Karpas-422 (cell line): ENCODE measurements at regions not wholly inside any gene's neighbourhood (a gene's known extent, or its start where the extent isn't known, plus 50 kb on each side); places are given as distances from the start of the nearest gene placed in this dataset.

ENCODE experiments used
- DNase-seq: peaks from one replicate; pipeline ENCODE4 v3.0.0-alpha.2; 2015
- H2AFZ ChIP-seq: fragments of 200-600 bp; sonication (generic); 2 replicates; pipeline ENCODE4 v1.6.1; 2014; ENCODE audit warnings: antibody characterized with exemption, low read length, mixed read lengths
- H3K27ac ChIP-seq: fragments of 200-600 bp; sonication (generic); 2 replicates; pipeline ENCODE4 v1.5.1; 2014; ENCODE audit warnings: mild to moderate bottlenecking, low read length, moderate library complexity
- H3K27me3 ChIP-seq: fragments of 200-600 bp; sonication (generic); 2 replicates; pipeline ENCODE4 v1.6.1; 2014; ENCODE audit warnings: low read length, mixed read lengths
- H3K36me3 ChIP-seq: fragments of 200-600 bp; sonication (generic); 2 replicates; pipeline ENCODE4 v1.6.1; 2014; ENCODE audit warnings: low read length, mixed read lengths; ENCODE audit not compliant: insufficient read depth
- H3K4me1 ChIP-seq: fragments of 200-600 bp; sonication (generic); 2 replicates; pipeline ENCODE4 v1.6.1; 2014; ENCODE audit warnings: mild to moderate bottlenecking, low read length, mixed read lengths
- H3K4me2 ChIP-seq: fragments of 200-600 bp; sonication (generic); 2 replicates; pipeline ENCODE4 v1.6.1; 2014; ENCODE audit warnings: low read length, low read depth, mild to moderate bottlenecking; ENCODE audit not compliant: poor library complexity, severe bottlenecking
- H3K4me3 ChIP-seq: fragments of 200-600 bp; sonication (generic); 2 replicates; pipeline ENCODE4 v1.5.1; 2014; ENCODE audit warnings: mild to moderate bottlenecking, antibody characterized with exemption, low read length, mixed read lengths
- H3K79me2 ChIP-seq: fragments of 200-600 bp; sonication (generic); 2 replicates; pipeline ENCODE4 v1.6.1; 2014; ENCODE audit warnings: mild to moderate bottlenecking, low read length, mixed read lengths
- H3K9ac ChIP-seq: fragments of 200-600 bp; sonication (generic); 2 replicates; pipeline ENCODE4 v1.6.0; 2014; ENCODE audit warnings: low read length
- H3K9me2 ChIP-seq: fragments of 200-600 bp; sonication (generic), shearing (Covaris generic); replicated peaks from 2 replicates; pipeline ENCODE4 v1.6.0; 2014; ENCODE audit warnings: mild to moderate bottlenecking, low read length, moderate library complexity; ENCODE audit not compliant: insufficient read depth
- H3K9me3 ChIP-seq: fragments of 300-700, 200-600 bp; sonication (generic); 2 replicates; pipeline ENCODE4 v1.6.1; 2014; ENCODE audit warnings: low read length, mixed read lengths
- H4K20me1 ChIP-seq: fragments of 200-600 bp; sonication (generic); 2 replicates; pipeline ENCODE4 v1.6.1; 2014; ENCODE audit warnings: mild to moderate bottlenecking, antibody characterized with exemption, low read length, low read depth; ENCODE audit not compliant: insufficient read depth

GRCh38 chr3:135621184-135621920 lies 344.2 kb upstream of the PPP2R3A start:
- Histone ChIP-seq H3K27me3 (no peaks in the 10 kb centered on the region), H3K79me2 (no peaks in the 10 kb centered on the region), H2AFZ (no peak overlapping the region), H3K9me2 (no peaks in the 10 kb centered on the region), H3K9me3 (no peaks in the 10 kb centered on the region), H3K27ac (no peak overlapping the region), H3K4me1 (no peaks in the 10 kb centered on the region), H4K20me1 (no peaks in the 10 kb centered on the region), H3K4me2 (no peak overlapping the region), H3K9ac (no peak overlapping the region), H3K36me3 (no peaks in the 10 kb centered on the region), H3K4me3 (no peak overlapping the region)
- no peak for DNase-seq

- no peaks in the 10 kb centered on the region for H3K27me3 ChIP-seq
- no peak overlapping the region for H3K9ac ChIP-seq
- no peaks in the 10 kb centered on the region for H4K20me1 ChIP-seq
- H3K79me2 ChIP-seq = no peaks in the 10 kb centered on the region
- H3K4me1 ChIP-seq = no peaks in the 10 kb centered on the region
- no peaks in the 10 kb centered on the region for H3K9me2 ChIP-seq
- no peaks in the 10 kb centered on the region for H3K9me3 ChIP-seq
- H3K27ac ChIP-seq = no peak overlapping the region
- no peak overlapping the region for H3K4me3 ChIP-seq
- DNase-seq = no peak
- H2AFZ ChIP-seq = no peak overlapping the region
- no peak overlapping the region for H3K4me2 ChIP-seq
- H3K36me3 ChIP-seq = no peaks in the 10 kb centered on the region
These were observed 343.3 kb upstream of the PPP2R3A start for GRCh38 chr3:135622215-135622614.

DNA sequence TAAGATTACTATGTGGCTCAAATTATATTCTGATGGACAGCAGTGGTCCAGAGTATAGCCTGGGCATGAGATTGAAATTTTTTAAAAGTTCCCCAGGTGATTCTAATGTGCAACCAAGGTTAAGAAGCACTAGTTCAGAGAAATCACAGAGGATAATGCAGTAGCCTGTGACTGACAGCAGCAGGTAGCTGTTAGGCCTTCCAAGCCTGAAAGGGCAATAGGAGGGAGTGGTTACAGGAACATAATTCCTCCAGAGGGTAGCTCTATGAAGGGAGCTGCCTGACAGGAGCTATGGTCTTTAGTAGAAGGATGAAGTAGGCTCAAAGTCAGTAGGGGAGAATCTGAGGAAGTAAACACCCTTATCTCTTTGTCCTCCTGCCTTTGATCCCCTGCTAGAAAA lies 342.9 kb upstream of the PPP2R3A start:
- no peak overlapping the region for H3K4me3 ChIP-seq
- no peak overlapping the region for H3K27ac ChIP-seq
- H4K20me1 ChIP-seq = no peaks in the 10 kb centered on the region
- H3K4me1 ChIP-seq = no peaks in the 10 kb centered on the region
- no peaks in the 10 kb centered on the region for H3K27me3 ChIP-seq
- H3K79me2 ChIP-seq = no peaks in the 10 kb centered on the region
- H3K4me2 ChIP-seq = no peak overlapping the region
- H2AFZ ChIP-seq = no peak overlapping the region
- no peaks in the 10 kb centered on the region for H3K9me3 ChIP-seq
- H3K36me3 ChIP-seq = no peaks in the 10 kb centered on the region
- no peak overlapping the region for H3K9ac ChIP-seq
- H3K9me2 ChIP-seq = no peaks in the 10 kb centered on the region
- DNase-seq = no peak

DNA sequence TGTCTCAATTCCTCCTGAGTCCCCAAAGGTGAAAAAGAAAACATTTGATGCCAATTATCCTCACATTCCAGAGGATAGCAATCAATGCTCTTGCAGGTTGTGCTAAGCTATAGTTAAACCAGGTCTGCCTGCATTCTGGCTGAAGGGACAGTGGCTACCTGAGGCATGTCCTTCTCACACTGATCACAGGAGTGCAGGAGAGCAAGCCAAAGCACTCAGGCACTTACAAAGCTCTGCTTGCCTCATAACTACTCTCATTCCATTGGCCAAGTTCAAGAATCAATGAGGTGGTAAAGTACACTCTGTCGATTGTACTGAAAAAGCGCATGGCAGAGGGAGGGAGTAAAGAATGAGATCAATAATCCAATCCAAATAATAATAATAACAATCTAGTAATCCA lies 342.0 kb upstream of the PPP2R3A start:
- Histone ChIP-seq H3K27ac (no peak overlapping the region), H3K9me2 (no peaks in the 10 kb centered on the region), H3K27me3 (no peaks in the 10 kb centered on the region), H3K9ac (no peak overlapping the region), H3K4me2 (no peak overlapping the region), H2AFZ (no peak overlapping the region), H3K79me2 (no peaks in the 10 kb centered on the region), H3K4me3 (no peak overlapping the region), H4K20me1 (no peaks in the 10 kb centered on the region), H3K4me1 (no peaks in the 10 kb centered on the region), H3K36me3 (no peaks in the 10 kb centered on the region), H3K9me3 (no peaks in the 10 kb centered on the region)
- DNase-seq = no peak

DNA sequence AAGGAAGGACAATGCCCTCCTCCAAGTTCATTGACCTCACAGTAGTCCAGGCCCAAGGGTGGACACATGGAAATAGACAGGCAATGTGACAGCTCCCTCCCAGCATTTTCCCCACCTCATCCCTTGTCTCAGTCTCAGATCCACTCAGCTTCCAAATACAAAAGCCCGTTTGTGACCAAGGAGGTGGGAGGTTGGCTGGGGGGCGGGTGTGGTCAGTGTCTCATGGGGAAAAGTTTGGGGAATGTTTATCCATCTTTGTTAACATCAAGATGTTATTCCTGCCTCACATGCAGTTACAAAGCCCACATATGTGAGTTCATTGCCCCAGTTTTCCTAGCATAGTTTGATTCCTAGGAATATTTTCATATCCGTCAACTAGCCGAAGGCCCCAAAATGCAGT lies 338.5 kb upstream of the PPP2R3A start:
- no peaks in the 10 kb centered on the region for H3K36me3 ChIP-seq
- H3K4me3 ChIP-seq = no peak overlapping the region
- no peaks in the 10 kb centered on the region for H3K27me3 ChIP-seq
- no peaks in the 10 kb centered on the region for H3K79me2 ChIP-seq
- H3K4me2 ChIP-seq = no peak overlapping the region
- no peaks in the 10 kb centered on the region for H3K9me2 ChIP-seq
- H3K9me3 ChIP-seq = no peaks in the 10 kb centered on the region
- H3K4me1 ChIP-seq = no peaks in the 10 kb centered on the region
- no peak overlapping the region for H3K9ac ChIP-seq
- no peak for DNase-seq
- no peak overlapping the region for H2AFZ ChIP-seq
- 0 out of 2 replicates have a peak, but pooled peaks cover 3% of the 10 kb centered on the region for H4K20me1 ChIP-seq
- no peak overlapping the region for H3K27ac ChIP-seq

- no peaks in the 10 kb centered on the region for H3K27me3 ChIP-seq
- H3K4me3 ChIP-seq = no peak overlapping the region
- no peak overlapping the region for H2AFZ ChIP-seq
- DNase-seq = no peak
- no peak overlapping the region for H3K4me2 ChIP-seq
- H3K9me2 ChIP-seq = no peaks in the 10 kb centered on the region
- H3K27ac ChIP-seq = no peak overlapping the region
- H4K20me1 ChIP-seq = 0 out of 2 replicates have a peak, but pooled peaks cover 3% of the 10 kb centered on the region
- H3K9me3 ChIP-seq = no peaks in the 10 kb centered on the region
- no peaks in the 10 kb centered on the region for H3K36me3 ChIP-seq
- no peaks in the 10 kb centered on the region for H3K4me1 ChIP-seq
- H3K79me2 ChIP-seq = no peaks in the 10 kb centered on the region
- no peak overlapping the region for H3K9ac ChIP-seq
These were observed 335.7 kb upstream of the PPP2R3A start for GRCh38 chr3:135629701-135630408.

GRCh38 chr3:135632556-135633065 lies 332.9 kb upstream of the PPP2R3A start:
- no peaks in the 10 kb centered on the region for H3K9me2 ChIP-seq
- H3K36me3 ChIP-seq = no peaks in the 10 kb centered on the region
- H3K9me3 ChIP-seq = no peaks in the 10 kb centered on the region

GRCh38 chr3:135633078-135633477 lies 332.4 kb upstream of the PPP2R3A start:
- Histone ChIP-seq H3K79me2 (no peaks in the 10 kb centered on the region), H3K9me2 (no peaks in the 10 kb centered on the region), H3K27me3 (no peaks in the 10 kb centered on the region), H4K20me1 (0 out of 2 replicates have a peak, but pooled peaks cover 3% of the 10 kb centered on the region), H3K9ac (no peak overlapping the region), H3K36me3 (no peaks in the 10 kb centered on the region), H3K27ac (no peak overlapping the region), H3K4me2 (no peak overlapping the region), H3K9me3 (no peaks in the 10 kb centered on the region), H3K4me3 (no peak overlapping the region), H2AFZ (no peak overlapping the region), H3K4me1 (no peaks in the 10 kb centered on the region)
- no peak for DNase-seq

More at GRCh38 chr3:135632556-135633065, 332.9 kb upstream of the PPP2R3A start:
- DNase-seq = no peak
- no peak overlapping the region for H3K27ac ChIP-seq
- H4K20me1 ChIP-seq = 0 out of 2 replicates have a peak, but pooled peaks cover 3% of the 10 kb centered on the region
- no peak overlapping the region for H2AFZ ChIP-seq
- no peaks in the 10 kb centered on the region for H3K79me2 ChIP-seq
- no peak overlapping the region for H3K4me3 ChIP-seq
- no peak overlapping the region for H3K9ac ChIP-seq
- H3K4me1 ChIP-seq = no peaks in the 10 kb centered on the region
- H3K27me3 ChIP-seq = no peaks in the 10 kb centered on the region
- H3K4me2 ChIP-seq = no peak overlapping the region
